HG03175 (cell line): ENCODE measurements at regions not wholly inside any gene's neighbourhood (a gene's known extent, or its start where the extent isn't known, plus 50 kb on each side); places are given as distances from the start of the nearest gene placed in this dataset.
A peak's percentile ranks its signal among the peaks of the same experiment; 100 is the strongest.
"Not testable (repeated sequence)": the region's sequence is repeated elsewhere in the genome, so short reads cannot be mapped to it uniquely, and the experiment has no call there.

Experiments
- ATAC-seq: cut with Tn5 transposase; IDR thresholded peaks from one replicate; pipeline ENCODE4 v1.9.1; 2021; ENCODE audit warnings: mild to moderate bottlenecking, moderate library complexity; ENCODE audit not compliant: unreplicated experiment

DNA sequence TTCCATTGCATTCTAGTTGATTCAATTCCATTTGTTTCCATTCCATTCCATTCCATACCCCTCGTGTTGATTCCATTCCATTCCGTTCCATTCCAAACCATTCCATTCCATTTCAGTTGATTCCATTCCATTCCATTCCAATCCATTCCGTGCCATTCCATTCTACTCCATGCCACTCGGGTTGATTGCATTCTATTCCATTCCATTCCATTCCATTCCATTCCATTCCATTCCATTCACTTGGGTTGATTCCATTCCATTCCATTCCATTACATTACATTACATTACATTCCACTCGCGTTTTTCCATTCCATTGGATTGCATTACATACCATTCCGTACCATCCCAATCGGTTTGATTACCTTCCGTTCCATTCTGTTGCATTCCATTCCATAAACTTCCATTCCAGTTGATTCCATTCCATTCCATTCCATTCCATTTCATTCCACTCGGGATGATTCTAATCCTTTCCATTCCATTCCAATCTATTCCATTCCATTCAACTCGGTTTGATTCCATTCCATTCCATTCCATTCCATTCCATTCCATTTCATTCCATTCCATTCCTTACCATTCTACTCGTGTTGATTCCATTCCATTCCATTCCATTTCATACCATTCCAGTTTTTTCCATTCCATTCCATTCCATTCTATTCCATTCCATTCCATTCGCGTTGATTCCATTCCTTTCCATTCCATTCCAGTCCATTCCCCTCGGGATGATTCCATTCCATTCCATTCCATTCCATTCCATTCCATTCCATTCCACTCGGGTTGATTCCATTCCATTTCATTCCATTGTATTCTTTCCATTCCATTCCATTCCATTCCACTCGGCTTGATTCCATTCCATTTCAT is 1140.4 kb downstream of the RPIA start:
- ATAC-seq = no peak

DNA sequence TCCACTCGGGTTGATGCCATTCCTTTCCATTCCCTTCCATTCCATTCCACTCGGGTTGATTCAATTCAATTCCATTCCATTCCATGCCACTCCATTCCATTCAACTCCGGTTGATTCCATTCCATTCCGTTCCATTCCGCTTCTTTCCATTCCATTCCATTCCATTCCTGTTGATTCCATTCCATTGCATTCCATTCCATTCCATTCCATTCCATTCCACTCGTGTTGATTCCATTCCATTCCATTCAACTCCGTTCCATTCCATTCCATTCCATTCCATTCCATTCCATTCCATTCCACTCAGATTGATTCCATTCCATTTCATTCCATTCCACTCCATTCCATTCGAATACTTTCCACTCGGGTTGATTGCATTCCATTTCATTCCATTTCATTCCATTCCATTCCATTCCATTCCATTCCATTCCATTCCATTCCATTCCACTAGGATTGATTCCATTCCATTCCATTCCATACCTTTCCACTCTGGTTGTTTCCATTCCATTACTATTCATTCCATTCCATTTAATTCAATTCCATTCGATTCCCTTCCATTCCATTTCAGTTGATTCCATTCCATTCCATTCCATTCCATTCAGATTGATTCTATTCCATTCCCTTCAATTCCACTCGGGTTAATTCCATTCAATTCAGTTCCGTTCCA is 1141.8 kb downstream of the RPIA start:
- ATAC-seq = peak; percentile 54

DNA sequence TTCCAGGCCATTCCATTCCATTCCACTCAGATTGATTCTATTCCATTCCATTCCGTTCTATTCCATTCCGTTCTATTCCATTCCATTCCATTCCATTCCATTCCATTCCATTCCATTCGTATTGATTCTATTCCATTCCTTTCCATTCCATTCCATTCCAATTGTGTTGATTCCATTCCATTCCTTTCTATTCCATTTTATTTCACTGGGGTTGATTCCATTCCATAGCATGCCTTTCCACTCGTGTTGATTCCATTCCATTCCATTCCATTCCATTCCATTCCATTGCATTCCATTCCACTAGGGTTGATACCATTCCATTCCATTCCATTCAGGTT is 1142.3 kb downstream of the RPIA start:
- no peak for ATAC-seq

DNA sequence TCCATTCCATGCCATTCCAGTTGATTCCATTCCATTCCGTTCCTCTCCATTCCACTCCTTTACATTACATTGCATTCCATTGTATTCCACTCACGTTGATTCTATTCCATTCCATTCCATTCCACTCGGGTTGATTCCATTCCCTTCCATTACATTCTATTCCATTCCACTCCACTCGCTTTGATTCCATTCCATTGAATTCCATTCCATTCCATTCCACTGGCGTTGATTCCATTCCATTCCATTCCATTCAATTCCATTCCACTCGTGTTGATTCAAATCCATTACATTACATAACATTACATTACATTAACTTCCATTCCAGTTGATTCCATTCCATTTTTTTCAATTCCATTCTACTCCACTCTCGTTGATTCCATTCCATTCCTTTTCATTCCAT is 1142.8 kb downstream of the RPIA start:
- no peak for ATAC-seq

DNA sequence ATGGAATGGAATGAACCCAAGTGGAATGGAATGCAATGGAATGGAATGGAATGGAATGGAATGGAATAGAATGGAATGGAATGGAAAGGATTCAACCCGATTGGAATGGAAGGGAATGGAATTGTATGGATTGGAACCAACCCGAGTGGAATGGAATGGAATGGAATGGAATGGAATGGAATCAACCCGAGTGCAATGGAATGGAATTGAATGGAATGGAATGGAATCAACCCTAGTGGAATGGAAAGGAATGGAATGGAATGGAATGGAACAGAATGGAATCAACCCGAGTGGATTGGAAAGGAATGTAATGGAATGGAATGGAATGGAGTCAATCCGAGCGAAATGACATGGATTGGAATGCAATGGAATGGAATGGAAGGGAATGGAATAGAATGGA is 1144.9 kb downstream of the RPIA start:
- peak; percentile 39 for ATAC-seq

DNA sequence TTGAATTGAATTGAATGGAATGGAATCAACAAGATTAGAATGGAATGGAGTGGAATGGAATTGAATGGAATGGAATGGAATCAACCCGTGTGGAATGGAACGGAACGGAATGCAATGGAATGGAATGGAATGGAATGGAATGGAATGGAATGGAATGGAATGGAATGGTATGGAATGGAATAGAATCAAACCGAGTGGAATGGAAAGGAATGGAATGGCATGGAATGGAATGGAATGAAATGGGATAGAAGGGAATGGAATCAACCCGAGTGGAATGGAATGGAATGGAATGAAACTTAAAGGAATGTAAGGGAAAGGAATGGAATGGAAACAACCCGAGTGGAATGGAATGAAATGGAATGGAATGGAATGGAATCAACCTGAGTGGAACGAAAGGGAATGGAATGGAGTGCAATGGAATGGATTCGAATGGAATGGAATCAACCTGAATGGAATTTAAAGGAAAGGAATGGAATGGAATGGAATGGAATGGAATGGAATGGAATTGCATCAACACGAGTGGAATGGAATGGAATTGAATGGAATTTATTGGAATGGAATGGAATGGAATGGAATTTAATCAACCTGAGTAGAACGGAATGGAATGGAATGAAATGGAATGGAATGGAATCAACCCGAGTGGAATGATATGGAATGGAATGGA is 1146.6 kb downstream of the RPIA start:
- no peak for ATAC-seq

DNA sequence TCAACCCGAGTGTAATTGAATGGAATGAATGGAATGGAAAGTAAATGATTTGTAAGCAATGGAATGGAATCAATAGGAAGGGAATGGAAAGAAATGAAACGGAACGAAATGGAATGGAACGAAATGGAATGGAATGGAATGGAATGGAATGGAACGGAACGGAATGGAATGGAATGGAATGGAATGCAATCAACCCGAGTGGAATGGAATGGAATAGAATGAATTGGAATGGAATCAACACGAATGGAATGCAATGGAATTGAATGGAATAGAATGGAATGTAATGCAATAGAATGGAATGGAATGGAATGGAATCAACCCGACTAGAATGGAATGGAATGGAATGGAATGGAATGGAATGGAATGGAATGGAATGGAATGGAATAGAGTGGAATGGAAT is 1148.7 kb downstream of the RPIA start:
- ATAC-seq = peak; percentile 26

DNA sequence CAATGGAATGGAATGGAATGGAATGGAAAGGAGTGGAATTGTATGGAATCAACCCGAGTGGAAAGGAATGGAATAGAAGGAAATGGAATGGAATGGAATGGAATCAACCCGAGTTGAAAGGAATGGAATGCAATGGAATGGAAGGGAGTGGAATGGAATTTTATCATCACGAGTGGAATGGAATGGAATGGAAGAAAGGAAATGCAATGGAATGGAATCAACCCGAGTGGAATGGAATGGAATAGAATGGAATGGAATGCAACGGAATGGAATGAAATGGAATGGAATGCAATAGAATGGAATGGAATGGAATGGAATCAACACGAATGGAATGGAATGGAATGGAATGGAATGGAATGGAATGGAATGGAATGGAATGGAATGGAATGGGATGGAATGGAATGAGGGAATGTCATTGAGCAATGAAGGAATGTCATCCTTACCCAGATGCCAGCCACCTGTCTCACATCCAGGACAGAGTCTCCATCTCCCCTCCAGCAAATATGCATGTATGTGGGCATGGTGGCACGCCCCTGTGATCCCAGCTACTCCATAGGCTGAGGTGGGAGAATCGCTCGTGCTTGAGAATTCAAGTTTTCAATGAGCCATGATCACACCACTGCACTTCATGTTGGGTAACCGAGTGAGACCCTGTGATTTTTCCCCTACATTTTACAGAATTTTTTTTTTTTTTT is 1149.5 kb downstream of the RPIA start:
- ATAC-seq = not testable (repeated sequence)

DNA sequence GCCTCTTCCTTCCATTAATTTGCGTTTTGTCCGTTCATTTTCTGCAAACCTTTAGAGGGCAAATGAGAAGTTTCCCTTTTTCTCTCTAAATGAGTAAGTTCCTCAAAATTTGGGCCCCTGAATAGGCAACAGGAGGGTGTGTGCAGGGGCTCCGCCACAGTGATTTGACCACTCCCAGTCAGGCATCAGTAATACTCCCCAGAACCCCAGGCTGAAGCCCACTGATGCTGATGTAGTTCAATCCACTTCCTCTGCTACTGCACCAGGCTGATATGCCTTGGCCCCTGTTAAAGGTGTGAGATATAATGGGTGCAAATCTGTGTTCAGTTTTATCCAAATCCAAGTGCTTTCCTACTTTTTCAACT is 1150.0 kb downstream of the RPIA start:
- no peak for ATAC-seq

DNA sequence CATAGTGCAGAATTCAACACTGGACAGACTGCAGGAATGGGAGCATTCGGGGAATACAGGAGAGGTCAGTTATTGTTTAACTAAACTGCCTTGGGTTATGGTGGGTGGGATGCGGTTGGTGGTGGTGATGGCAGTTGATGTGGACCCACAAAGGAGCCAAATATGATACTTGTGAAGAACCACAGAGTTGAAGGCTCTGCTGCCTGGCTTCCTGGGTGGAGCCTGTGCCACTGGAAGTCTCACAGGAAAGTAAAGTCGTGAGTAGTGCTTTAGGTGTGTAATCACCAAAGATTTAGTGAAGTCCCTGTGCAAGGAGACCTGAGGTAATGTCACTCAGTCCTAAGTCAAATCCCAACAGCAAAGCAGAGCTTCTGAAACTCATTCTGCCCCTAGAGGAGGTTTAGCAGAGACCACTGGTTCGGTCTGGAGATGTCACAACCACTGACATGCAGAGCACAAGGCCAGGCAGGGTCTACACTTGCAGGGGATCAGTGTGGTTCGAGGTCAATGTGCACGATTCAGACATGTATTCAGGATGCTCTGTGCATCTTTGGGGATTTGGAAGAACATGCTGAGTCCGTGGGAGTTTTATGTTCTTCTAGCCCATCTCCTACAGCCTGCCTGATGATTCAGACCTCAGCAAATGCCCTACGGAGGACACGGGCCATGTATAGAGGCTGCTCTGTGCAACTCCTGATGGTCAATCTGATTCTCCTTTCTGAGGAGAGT is 1150.9 kb downstream of the RPIA start:
- no peak for ATAC-seq

DNA sequence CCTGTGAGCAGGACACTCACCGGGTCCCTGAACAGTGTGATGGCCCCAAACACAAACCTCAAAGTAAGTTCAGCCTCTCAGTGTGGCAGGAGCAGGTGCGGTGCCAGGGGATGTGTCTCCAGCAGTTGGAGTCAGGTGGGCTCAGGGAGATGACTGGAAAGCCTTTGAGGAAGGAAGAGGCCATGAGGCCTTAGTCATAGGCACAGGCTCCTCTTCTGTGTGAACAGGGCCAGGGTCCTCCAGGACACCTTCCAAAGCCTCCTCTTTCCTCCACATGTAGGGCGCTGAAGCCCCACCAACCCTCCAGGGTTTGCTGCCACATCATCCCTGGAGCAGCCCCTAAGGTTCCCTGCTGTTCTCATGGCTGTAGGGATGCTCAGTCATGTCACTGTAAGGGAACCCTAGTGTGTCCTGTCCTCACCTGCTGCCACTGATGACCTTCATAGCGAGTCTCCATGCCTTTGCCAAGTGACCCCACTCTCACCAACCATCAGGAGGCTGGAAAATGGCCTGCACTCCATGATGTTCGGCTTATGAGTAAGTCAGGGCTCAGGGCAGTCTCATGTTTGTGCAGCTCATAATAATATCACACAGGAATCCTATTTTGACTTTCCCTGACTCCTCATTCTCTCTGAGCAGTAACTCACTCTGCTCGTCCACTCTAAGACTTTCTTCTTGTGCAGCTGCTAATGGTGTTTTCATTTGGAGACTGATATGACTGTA is 1152.9 kb downstream of the RPIA start:
- no peak for ATAC-seq

DNA sequence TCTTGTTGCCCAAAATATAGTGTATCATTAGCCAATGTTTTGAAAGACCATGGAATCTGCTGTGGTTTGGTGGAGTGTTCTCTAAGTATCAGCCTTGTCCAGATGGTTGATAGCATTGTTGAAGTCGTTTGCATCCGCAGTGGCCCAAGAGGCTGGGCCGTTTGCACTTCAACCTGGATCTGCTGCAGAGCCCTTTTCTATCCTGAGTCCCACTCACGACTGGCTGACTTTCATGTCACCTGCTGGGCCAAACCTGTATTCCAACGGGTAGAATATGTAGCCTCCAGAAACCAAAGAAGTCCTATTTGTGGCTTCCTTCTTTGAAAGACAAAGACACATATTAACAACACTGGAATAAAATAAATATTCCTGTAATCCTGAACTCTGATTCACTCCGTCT is 1154.1 kb downstream of the RPIA start:
- ATAC-seq = no peak

DNA sequence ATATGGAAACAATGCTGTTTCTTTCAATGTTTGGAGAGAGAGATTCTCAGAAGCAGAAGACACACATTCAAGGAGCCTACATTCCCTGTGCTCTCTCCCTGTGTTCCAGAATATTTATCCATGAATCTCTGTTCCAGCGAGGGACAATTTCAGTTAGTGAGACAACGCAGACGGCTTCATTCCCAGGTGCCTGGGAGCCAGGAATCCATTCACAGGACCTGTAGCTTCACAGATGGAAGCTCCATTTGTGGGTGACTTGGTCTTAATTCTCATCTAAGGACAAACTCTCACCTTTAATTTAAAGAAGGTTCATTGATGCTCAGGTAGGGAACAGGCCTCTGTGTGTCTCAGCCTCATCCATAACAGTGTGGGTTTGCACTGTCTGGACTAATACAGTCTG is 1156.6 kb downstream of the RPIA start:
- no peak for ATAC-seq

DNA sequence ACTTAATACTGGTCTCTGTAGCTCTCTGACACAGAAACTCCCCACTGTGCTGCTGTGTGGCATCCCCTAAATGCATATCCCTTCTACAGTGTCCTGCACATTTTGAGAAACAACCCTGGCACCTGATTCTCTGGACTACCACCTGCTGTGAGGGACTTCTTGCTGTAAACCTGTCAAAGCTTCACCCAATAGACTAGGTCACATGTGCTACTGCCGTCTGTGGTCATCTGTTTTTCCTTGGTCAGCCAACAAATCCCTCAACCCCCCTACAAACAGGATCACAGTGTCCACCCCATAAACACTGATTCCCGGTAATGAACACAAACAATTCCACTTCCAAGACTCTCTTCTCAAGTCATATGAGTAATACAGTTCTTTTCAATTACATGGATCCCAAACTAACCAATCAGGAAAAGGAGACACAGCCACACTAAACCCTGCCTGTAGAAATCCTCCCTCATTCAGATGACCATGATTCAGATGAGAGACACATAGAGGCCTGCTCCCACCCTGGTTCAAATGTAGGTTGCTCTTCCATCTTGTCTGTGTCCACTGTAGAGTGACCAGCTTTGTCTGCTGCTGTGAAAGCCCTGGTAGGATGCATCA is 1157.4 kb downstream of the RPIA start:
- no peak for ATAC-seq

DNA sequence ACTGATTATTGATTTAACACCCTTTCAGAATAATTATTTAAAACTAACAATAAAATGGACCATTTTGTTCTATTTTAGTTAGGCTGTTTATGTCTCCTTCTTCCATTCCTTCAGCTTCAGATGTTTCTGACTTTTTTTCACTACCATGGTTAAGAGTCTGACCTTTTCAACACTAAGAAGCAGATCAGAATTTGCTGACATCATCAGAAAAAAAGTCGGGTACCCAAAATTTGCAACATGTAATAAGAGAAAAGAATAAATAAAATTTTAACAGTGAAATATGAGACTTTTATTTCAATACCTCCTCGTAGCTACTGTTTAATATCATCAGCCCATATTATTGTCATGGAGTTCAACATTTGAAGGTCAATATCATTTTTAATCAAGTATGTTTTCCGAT is 1158.3 kb downstream of the RPIA start:
- ATAC-seq = no peak

DNA sequence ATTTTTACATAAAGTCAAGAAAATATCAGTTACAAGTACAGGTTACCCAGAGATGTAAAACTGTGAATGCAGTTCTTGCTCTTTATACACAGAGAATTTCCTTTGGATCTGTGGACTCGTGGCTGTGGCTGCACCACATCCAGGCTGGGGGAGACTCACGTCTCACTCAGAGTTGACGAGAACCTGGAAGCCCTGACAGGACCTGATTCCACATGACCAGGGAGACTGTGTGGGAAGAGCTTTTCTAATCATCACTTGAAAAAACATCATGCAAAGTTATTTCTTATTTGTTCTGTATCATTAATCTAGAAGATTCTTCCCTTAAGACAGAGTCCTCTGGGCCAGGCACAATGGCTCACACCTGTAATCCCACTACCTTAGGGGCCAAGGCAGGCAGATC is 1159.0 kb downstream of the RPIA start:
- ATAC-seq = no peak

DNA sequence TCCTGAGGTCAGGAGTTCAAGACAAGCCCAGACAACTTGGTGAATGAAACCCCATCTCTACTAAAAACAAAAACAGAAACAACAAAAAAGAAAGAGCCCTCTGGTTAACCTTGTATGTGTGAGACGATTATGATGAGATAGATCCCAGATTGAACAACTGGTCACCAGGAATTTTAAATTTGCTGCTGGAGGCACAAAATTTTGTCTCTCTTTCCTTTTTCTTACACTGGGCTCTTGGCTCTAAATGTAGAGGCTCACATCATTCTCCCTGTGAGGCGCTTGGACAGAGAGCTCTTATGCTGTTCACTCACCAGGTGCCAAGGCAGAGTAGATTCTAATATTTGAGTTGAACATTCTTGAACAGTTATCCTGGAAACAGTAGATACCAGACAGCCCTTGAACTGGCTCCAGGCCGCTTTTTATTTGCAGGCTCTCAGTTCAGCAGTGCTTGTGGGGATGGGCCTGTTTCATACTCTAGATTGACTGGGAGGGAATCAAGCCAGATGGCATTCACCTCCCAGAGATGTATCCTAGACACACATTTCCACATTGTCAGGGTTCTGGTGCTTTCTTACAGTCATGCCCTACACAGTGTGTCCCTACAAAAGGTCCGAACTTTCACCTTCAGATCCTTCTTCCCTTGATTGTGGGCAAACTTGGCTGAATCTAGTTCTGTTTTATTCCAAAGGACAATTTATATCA is 1159.6 kb downstream of the RPIA start:
- ATAC-seq = no peak

DNA sequence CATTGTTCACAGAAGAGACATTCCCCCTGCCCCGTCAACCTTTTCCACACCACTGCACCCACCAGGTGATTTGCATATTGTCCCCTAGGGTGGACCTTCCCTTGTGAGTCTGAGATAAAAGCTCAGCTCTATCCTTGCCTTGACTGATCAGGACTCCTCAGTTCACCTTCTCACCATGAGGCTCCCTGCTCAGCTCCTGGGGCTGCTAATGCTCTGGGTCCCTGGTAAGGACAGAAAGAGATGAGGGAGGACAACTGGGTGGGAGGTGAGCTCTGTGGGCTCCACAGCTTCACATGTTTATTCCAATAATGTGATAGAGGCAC is 1160.1 kb downstream of the RPIA start:
- ATAC-seq = no peak

DNA sequence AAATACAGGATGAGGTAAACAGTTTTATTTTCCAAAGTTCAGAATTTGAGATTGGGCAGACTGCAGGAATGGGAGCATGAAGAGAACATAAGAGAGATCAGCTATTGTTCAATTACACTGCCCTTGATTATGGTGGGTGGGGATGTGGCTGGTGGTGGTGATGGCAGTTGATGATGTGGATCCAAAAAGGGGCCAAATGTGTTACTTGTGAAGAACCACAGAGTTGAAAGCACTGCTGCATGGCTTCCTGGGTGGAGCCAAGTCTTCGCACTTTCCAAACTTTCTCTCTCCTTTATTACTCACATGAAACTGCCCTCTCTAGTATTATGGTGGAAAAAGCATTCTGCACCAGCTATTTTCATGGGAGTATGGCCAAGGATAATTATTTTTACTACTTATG is 1162.0 kb downstream of the RPIA start:
- ATAC-seq = not testable (repeated sequence)
